IPS-20b (cell line): ENCODE measurements at regions not wholly inside any gene's neighbourhood (a gene's known extent, or its start where the extent isn't known, plus 50 kb on each side); places are given as distances from the start of the nearest gene placed in this dataset.
"Not testable (repeated sequence)": the region's sequence is repeated elsewhere in the genome, so short reads cannot be mapped to it uniquely, and the experiment has no call there.

Source experiments
- H3K27ac ChIP-seq: one replicate; pipeline ENCODE4 v1.5.1; 2013; ENCODE audit warnings: low read length
- H3K27me3 ChIP-seq: 2 replicates; pipeline ENCODE4 v1.6.1; 2013; ENCODE audit warnings: mild to moderate bottlenecking, low read length, inconsistent platforms; ENCODE audit not compliant: insufficient read depth
- H3K36me3 ChIP-seq: 2 replicates; pipeline ENCODE4 v1.6.1; 2013; ENCODE audit warnings: low read depth, mild to moderate bottlenecking, inconsistent platforms, low read length, moderate library complexity; ENCODE audit not compliant: insufficient read depth
- H3K4me1 ChIP-seq: 2 replicates; pipeline ENCODE4 v1.6.1; 2013; ENCODE audit warnings: mild to moderate bottlenecking, control low read depth, inconsistent platforms, low read length, moderate library complexity; ENCODE audit not compliant: insufficient read depth
- H3K4me3 ChIP-seq: 2 replicates; pipeline ENCODE4 v1.5.1; 2013; ENCODE audit warnings: mild to moderate bottlenecking, low read length, inconsistent platforms
- H3K9ac ChIP-seq: 2 replicates; pipeline ENCODE4 v1.6.1; 2013; ENCODE audit warnings: low read depth, mild to moderate bottlenecking, inconsistent platforms, low read length, moderate library complexity
- H3K9me3 ChIP-seq: 2 replicates; pipeline ENCODE4 v1.6.1; 2013; ENCODE audit warnings: mild to moderate bottlenecking, low read depth, low read length, inconsistent platforms; ENCODE audit not compliant: insufficient read depth

DNA sequence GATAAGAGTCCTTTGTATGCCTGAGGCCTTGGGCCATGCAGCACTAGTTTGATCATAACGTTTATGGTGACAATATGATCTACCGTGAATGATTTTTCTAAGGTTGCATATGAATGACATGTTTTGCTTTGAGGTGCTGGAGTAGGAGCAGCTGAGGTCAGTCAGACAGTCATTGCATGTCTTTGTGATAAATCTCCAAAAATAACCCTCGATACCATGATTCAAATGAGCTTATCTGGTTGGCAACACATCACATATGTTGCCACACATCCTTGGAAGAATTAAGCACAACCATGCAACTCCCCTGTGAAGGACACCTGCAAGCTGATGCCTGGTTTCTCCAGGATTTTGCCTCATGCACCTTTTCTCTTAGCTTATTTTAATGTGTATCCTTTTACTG, 394.5 kb downstream of the LTN1 start:
- H3K4me1 ChIP-seq, result no peaks in the 10 kb centered on the region
- peaks cover 24% of the 10 kb centered on the region for H3K9me3 ChIP-seq
- no peak overlapping the region for H3K27ac ChIP-seq
- H3K9ac ChIP-seq, result no peak overlapping the region
- H3K4me3 ChIP-seq, result no peak overlapping the region
- no peaks in the 10 kb centered on the region for H3K27me3 ChIP-seq
- H3K36me3 ChIP-seq, result no peaks in the 10 kb centered on the region

DNA sequence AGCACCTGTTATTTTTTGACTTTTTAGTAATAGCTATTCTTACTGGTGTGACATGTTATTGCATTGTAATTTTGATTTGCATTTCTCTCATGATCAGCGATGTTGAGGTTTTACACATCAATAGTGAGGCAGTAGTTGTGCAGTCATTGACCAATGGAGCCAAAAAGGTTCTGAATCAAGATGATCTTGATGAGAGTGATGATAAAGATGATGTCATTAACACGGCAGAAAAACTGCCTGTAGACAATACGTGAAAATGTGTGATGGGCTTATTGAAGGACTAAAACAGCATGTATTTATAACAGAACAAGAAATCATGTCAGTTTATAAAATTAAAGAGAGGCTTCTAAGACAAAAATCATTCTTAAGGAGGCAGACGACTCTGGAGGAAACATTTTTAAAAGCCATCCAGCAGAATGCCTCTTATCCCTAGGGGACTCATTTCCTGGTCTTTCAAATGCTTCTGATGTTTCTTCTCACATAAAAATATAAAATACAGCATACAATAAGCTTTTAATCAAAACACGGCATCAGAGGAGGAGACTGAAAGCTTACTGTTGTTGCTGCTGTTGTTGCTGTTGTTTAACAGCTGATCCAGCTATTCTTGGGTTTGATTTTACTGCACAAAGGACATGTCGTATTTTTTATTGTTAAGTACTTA, 400.3 kb downstream of the LTN1 start:
- H3K4me3 ChIP-seq, result no peak overlapping the region
- no peaks in the 10 kb centered on the region for H3K27me3 ChIP-seq
- H3K27ac ChIP-seq, result no peak overlapping the region

DNA sequence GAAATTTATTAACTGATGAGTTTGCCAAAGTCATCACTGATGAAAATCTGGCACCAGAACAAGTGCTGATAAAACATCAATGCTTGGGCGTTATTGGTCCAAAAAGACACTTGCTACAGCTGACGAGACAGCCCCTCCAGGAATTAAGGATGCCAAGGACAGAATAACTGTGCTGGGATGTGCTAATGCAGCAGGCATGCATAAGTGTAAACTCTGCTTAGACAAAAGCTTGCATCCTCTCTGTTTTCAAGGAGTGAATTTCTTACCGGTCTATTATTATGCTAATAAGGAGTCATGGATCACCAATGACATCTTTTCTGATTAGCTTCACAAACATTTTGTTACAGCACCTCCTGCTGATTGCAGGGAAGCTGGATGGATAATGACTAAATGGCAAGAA, 402.0 kb downstream of the LTN1 start:
- no peak overlapping the region for H3K9ac ChIP-seq
- peak overlapping the region; percentile 28 for H3K4me3 ChIP-seq
- no peaks in the 10 kb centered on the region for H3K27me3 ChIP-seq
- H3K4me1 ChIP-seq, result peaks cover 16% of the 10 kb centered on the region; the same call in 1 of the 2 replicates
- 0 out of 2 replicates have a peak, but pooled peaks cover 3% of the 10 kb centered on the region for H3K9me3 ChIP-seq
- peak overlapping the region; percentile 60 for H3K27ac ChIP-seq
- no peaks in the 10 kb centered on the region for H3K36me3 ChIP-seq

More for the DNA sequence above, 400.3 kb downstream of the LTN1 start:
- Histone ChIP-seq H3K9ac (no peak overlapping the region), H3K36me3 (no peaks in the 10 kb centered on the region), H3K9me3 (0 out of 2 replicates have a peak, but pooled peaks cover 3% of the 10 kb centered on the region), H3K4me1 (peaks cover 16% of the 10 kb centered on the region; the same call in 1 of the 2 replicates)

DNA sequence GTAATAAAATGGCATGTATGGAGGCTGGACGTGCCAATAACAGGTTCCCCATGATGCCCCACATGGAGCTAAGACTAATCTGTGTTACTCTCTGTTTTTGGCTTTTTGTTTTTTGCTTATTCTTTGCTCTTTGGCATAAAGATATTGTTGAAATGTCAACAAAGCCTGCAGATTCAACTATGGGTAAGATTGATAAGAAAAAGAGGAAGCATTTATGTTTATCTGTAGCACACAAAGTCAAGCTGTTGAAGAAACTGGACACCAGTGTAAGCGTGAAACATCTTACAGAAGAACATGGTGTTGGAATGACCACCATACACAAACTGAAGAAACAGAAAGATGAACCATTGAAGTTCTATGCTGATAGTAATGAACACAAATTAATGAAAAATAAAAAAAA, 402.7 kb downstream of the LTN1 start:
- Histone ChIP-seq H3K36me3 (no peaks in the 10 kb centered on the region), H3K4me3 (no peak overlapping the region), H3K27ac (no peak overlapping the region)

DNA sequence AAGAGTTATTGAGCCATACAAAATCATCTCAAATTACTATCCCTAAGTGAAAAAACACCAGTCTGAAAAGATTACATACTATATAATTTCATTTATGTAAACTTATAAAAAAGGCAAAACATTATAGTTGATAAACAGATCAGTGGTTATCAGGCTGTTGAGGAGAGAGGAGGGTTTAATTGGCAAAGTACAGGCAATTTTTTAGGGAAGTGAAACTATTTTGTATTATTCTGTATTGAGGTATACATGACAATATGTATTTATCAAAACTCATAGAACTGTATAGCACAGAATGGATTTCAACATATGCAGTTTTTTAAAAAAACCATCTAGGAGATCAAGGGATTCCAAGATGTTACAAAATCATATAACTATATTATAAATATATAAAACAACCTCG, 403.7 kb downstream of the LTN1 start:
- H3K4me1 ChIP-seq, result peaks cover 16% of the 10 kb centered on the region; the same call in 1 of the 2 replicates
- no peak overlapping the region for H3K4me3 ChIP-seq
- H3K36me3 ChIP-seq, result no peaks in the 10 kb centered on the region
- no peaks in the 10 kb centered on the region for H3K27me3 ChIP-seq
- H3K9me3 ChIP-seq, result 0 out of 2 replicates have a peak, but pooled peaks cover 3% of the 10 kb centered on the region
- no peak overlapping the region for H3K27ac ChIP-seq
- H3K9ac ChIP-seq, result no peak overlapping the region

More for the DNA sequence above, 402.7 kb downstream of the LTN1 start:
- Histone ChIP-seq H3K9me3 (0 out of 2 replicates have a peak, but pooled peaks cover 3% of the 10 kb centered on the region), H3K4me1 (peaks cover 16% of the 10 kb centered on the region; the same call in 1 of the 2 replicates), H3K9ac (no peak overlapping the region), H3K27me3 (no peaks in the 10 kb centered on the region)

DNA sequence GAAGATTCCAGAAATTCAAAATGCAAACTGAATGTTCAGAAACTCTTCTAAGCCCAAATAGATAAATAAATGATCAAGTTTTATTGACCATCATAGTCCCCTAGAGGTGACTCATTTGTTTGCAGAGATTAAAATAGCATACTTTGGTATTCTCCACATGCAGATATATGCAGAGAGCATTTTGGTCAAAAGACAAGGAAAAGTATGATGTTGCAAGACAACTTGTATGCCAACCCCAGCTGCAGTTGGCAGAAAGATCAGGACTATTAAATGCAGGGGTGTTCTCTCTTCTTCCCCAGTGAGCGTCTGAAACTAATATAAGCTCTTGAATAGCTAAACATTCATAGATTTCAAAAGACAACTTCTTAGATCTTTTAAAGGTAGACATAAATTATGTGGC, 404.9 kb downstream of the LTN1 start:
- Histone ChIP-seq H3K27ac (no peak overlapping the region), H3K9ac (no peak overlapping the region), H3K4me1 (peaks cover 16% of the 10 kb centered on the region; the same call in 1 of the 2 replicates), H3K4me3 (no peak overlapping the region), H3K27me3 (no peaks in the 10 kb centered on the region), H3K9me3 (0 out of 2 replicates have a peak, but pooled peaks cover 3% of the 10 kb centered on the region), H3K36me3 (no peaks in the 10 kb centered on the region)

DNA sequence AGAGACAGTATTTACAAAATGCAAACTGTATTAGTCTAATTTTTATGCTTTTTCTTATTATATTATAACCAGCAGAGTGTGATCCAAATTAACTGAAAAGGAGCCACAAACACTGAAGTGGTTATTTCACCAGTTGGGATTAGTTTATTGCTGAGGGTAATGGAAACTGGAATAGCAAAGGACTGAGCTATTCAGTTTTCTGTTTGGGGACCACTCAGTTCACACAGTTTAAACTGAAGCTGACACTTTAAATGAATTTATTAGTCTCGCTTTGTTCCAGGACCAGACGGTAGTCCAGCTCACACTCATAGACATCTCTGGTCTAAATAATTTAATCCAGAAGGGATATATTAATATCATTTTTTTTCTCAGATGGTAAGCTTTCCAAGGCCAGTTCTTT, 410.7 kb downstream of the LTN1 start:
- Histone ChIP-seq H3K36me3 (no peaks in the 10 kb centered on the region), H3K27ac (no peak overlapping the region), H3K4me3 (no peak overlapping the region)

DNA sequence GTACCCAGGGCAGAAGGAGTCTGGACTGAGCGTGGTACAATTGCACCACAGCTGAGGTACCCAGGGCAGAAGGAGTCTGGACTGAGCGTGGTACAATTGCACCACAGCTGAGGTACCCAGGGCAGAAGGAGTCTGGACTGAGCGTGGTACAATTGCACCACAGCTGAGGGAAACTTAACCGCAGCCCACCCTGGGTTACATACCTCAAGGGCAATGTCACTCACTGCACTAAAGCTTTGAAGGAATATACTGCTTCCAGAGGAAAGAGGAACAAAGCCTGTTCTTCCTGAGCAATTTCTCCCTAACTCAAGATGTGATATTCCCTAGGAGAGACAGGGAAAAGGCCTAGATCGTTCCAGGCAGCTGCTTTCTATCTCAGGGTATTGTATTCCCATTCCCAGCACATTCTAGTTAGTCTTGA, 411.4 kb downstream of the LTN1 start:
- not testable (repeated sequence) for H3K9ac ChIP-seq, H3K4me3 ChIP-seq, H3K36me3 ChIP-seq, H3K9me3 ChIP-seq, H3K27me3 ChIP-seq, H3K27ac ChIP-seq, H3K4me1 ChIP-seq

More for the DNA sequence above, 410.7 kb downstream of the LTN1 start:
- Histone ChIP-seq H3K9ac (no peak overlapping the region), H3K27me3 (no peaks in the 10 kb centered on the region), H3K4me1 (peaks cover 8% of the 10 kb centered on the region; the same call in 1 of the 2 replicates), H3K9me3 (no peaks in the 10 kb centered on the region)

DNA sequence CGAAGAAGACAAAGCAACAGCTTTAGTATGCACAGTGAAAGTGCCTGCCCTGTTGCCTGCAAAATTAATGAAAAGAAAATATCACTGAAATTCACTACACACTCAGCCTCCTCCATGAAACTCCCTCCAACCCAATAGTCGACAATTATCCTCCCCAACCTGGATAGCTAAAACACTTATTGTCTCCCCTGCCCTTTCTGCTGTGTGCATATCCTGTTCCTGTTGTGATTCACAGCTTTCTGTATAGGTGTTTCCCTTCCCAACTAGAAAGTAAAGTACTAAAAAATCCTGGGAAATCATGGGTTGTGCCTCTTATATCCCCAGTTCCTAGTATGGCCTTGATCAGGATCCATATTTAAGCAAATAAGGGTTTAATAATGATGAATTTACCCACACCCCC, 412.1 kb downstream of the LTN1 start:
- no peaks in the 10 kb centered on the region for H3K36me3 ChIP-seq
- H3K4me1 ChIP-seq, result peaks cover 8% of the 10 kb centered on the region; the same call in 1 of the 2 replicates
- no peak overlapping the region for H3K4me3 ChIP-seq
- H3K9me3 ChIP-seq, result peaks cover 6% of the 10 kb centered on the region; the same call in 1 of the 2 replicates
- no peak overlapping the region for H3K27ac ChIP-seq
- peak overlapping the region; percentile 23; the same call in 1 of the 2 replicates for H3K9ac ChIP-seq
- no peaks in the 10 kb centered on the region for H3K27me3 ChIP-seq

DNA sequence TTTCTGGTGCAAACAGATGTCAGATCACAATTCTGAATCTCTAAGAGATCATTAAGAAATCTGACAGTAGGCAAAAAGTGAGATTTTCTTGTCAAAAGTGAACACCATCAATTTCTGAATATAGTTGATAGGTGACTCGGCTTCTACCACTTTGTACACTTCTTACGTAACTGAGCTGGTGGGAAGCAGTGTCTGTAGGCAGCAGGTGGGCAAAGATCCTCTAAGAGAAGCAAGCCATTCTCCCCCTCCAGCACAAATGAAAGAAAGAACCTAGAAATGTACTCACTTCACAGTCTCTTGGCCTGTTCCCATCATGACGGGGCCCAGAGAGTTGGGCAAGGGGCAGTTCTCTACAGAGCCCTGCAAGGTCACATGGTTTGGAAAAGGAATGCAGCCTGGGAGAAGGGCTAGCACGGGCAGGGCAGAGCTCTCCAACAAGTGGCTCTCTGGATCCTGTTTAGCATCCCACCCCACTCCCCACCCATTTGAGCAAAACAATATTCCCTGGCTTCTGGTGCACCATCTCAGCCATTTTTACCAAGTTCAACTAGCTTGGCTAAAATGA, 412.6 kb downstream of the LTN1 start:
- Histone ChIP-seq H3K4me1 (peaks cover 8% of the 10 kb centered on the region; the same call in 1 of the 2 replicates), H3K9ac (0 out of 2 replicates have a peak overlapping the region, but pooled peaks have one; percentile 2), H3K9me3 (peaks cover 7% of the 10 kb centered on the region; the same call in 1 of the 2 replicates), H3K4me3 (no peak overlapping the region), H3K27me3 (no peaks in the 10 kb centered on the region), H3K27ac (no peak overlapping the region), H3K36me3 (no peaks in the 10 kb centered on the region)

DNA sequence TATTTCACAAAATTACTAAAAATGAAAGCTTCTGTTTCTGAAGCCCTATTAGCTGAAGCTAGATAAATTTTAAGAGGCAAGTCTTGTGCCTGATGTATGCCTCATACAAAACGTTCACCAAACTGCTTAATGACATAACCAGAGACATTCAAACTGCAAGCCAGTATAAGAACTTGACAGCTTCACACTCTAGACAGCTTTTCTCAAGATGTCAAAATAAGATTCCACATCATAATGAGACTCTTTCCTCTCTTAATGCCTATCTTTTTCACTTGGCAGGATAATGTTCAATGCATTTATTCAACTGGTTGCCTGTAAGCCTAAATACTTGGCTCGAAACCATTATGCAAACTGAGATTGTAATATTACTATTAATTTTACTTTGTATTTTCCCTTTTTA, 424.0 kb downstream of the LTN1 start:
- no peak overlapping the region for H3K4me3 ChIP-seq
- no peaks in the 10 kb centered on the region for H3K27me3 ChIP-seq
- H3K9me3 ChIP-seq, result peaks cover 3% of the 10 kb centered on the region; the same call in 1 of the 2 replicates
- H3K36me3 ChIP-seq, result no peaks in the 10 kb centered on the region
- H3K27ac ChIP-seq, result no peak overlapping the region
- H3K9ac ChIP-seq, result no peak overlapping the region
- H3K4me1 ChIP-seq, result no peaks in the 10 kb centered on the region

DNA sequence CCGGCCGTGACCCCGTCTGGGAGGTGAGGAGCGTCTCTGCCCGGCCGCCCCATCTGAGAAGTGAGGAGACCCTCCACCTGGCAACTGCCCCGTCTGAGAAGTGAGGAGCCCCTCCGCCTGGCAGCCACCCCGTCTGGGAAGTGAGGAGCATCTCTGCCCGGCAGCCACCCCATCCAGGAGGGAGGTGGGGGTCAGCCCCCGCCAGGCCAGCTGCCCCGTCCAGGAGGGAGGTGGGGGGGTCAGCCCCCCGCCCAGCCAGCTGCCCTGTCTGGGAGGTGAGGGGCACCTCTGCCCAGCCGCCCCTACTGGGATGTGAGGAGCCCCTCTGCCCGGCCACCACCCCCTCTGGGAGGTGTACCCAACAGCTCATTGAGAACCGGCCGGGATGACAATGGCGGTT, 428.7 kb downstream of the LTN1 start:
- not testable (repeated sequence) for H3K27me3 ChIP-seq, H3K4me1 ChIP-seq, H3K9ac ChIP-seq, H3K4me3 ChIP-seq, H3K36me3 ChIP-seq, H3K27ac ChIP-seq
- H3K9me3 ChIP-seq, result peaks cover 12% of the 10 kb centered on the region; the same call in 1 of the 2 replicates
